HG02642 (cell line): ENCODE measurements at regions not wholly inside any gene's neighbourhood (a gene's known extent, or its start where the extent isn't known, plus 50 kb on each side); places are given as distances from the start of the nearest gene placed in this dataset.
"Not testable (repeated sequence)": the region's sequence is repeated elsewhere in the genome, so short reads cannot be mapped to it uniquely, and the experiment has no call there.

Source experiments
- ATAC-seq: cut with Tn5 transposase; IDR thresholded peaks from one replicate; pipeline ENCODE4 v1.9.1; 2021; ENCODE audit warnings: mild to moderate bottlenecking; ENCODE audit not compliant: unreplicated experiment, poor library complexity

DNA sequence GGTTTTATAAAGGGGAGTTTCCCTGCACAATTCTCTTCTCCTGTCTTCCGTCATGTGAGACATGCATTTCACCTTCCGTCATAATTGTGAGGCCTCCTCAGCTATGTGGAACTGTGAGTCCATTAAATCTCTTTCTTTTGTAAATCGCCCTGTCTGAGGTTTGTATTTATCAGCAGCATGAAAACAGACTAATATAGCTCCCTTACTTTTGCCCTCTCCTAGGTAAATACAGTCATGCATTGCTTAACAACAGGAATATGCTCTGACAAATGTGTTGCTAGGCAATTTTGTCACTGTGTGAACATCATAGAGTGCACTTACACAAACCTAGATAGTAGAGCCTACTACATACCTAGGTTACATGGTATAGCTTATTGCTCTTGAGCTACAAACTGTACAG is 616.8 kb downstream of the RWDD3 start:
- no peak for ATAC-seq

DNA sequence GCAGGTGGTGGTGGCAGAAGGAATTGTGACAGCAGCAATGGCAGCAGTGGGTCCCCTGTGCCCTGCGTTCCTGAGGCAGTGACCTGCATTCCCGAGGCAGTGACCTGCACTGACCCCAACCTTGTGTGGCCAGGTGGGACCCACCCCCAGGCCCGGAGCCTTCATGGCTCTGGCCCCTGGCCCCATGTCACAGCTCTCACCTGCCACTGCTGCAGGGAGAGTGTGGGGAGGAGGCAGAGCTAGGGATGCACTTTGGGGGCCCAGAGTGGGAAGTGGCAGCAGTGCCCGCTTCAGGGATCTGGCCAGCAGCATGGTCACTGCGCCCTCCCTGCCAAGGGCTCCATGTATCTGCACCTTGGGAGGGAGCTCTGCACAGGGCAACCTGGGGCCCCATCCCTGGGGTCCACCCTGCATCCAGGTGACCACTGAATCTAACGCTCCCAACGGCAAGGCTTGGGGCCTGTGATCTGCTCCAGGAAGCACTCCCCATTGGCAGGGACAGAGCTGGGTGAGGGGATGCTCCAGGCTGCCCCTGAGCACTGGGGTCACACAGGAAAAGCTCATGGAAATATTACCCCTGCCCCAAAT is 618.6 kb downstream of the RWDD3 start:
- no peak for ATAC-seq

DNA sequence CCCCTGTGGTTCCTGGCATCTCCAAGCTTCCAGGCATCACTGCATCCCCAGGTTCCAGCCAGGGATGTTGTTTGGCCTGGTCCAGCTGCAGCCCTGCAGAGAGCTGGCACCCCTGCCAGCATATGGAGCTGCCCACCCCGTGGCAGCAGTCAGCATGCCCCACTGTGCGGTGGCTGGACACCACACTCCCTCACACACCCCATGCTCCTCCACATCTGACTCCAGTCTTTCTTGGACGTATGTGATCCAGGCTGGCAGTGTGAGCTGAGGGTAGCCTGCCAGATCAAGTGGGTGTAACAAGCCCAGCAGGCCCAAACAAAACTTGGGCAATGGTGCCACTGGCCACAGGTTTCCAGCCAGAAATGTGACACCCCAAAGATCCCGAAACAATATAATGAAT is 620.4 kb downstream of the RWDD3 start:
- ATAC-seq: no peak

DNA sequence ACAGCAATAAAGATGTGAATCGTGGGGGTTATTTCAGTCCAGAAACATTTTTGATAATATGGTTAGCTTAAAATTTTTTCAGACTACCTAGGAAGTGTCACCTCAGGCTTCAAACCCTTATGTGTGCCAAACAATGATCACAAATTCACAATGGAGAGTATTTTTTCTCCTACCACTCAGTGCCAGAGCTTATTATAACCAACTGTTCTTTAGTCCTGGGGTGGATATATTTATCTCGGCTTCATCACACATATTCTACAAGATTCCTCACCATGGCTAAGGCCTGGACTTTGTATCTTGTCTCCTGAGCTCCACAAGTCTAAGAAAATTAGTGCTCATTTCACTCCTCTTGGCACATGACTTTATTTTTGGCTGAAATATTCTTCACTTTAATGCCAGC is 629.1 kb downstream of the RWDD3 start:
- no peak for ATAC-seq

DNA sequence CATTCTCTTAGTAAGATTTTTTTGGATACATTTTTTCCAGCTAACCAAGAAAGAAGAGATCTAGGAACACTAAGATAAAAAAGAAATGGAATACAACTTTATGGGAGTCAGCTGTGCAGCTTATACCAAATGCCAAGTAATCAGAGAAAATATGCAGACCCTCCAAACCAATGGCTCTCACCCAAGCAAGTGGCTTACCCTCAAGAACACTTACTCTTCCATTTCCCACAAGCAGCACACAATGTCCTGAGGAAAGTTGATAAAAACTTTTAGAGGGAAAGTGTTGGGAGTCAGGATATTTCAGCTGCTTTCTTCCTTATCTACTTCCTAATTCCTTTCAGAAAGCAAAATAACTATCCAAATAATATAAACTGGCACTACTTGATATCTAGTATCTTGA is 631.8 kb downstream of the RWDD3 start:
- ATAC-seq: no peak

DNA sequence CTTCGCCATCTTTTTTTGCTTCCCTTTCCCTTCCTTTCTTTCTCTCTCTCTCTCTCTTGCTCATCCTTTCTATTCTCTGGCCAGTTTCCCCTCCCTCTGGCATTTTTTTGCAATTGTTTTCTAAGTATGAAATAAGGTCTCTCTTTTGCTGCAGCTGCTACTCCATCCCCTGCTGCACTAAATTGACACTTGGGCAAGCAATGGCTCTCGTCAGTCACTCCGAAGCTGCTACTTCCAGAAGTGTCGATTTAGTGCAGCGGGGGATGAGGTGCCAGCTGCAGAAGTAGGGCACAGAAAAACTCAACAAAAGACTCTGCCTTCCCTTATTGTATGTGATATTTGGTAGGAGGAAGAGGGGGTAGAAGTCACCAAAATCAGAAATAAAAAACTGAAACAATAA is 642.3 kb downstream of the RWDD3 start:
- ATAC-seq: no peak

DNA sequence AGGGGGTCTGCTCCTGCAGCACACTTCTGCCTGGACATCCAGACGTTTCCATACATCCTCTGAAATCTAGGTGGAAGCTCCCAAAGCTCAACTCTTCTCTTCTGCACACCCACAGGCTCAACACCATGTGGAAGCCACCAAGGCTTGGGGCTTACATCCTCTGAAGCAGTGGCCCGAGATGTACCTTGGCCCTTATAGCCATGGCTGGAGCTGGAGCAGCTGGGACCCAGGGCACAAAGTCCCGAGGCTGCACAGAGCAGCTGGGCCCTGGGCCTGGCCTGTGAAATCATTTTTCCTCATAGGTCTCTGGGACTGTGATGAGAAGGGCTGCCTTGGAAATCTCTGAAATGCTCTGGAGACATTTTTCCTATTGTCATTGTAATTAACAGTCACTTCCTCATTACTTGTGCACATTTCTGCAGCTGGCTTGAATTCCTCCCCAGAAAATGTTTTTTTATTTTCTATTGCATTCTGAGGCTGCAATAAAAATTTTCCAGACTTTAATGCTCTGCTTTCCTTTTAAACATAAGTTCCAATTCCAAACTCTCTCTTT is 645.6 kb downstream of the RWDD3 start:
- no peak for ATAC-seq

DNA sequence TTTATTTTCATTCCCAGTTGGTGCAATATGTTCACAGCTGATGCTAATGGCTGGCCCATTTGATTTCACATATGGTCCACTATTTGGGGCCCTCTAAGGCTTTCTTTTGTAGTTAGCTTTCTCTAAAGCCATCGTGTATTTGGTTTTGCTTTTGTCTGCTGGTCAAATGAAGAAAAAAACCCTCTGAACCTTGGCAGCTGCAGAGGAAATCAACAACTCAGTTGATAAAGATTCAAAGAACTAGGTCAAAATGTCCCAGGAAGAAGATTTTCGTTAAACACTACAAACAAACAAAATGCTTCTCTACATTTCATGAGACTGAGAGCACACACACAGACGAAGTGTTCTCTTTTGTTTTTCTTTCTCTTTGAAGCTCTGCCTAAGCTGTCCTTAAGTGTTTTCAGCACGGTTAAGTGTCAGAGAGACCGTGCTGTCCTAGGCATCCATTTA is 655.0 kb downstream of the RWDD3 start:
- ATAC-seq: no peak

DNA sequence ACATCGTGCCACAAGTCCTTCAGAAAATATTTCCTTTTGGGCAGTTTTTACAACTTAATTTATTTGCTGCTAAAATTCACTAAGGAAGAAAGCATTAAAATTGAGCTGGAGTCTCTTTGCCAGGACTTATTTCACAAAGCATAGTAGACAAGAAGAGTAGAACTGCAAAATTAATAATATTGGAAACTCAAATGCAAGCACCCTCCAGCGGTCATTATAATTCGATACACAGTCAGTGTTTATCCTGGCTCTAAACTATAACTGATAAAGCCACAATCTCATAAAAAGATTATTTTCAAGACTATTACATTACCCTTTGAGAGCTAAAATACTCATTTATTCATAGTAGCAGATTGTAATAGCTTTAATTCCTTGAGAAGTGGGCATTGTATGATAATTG is 655.4 kb downstream of the RWDD3 start:
- ATAC-seq: no peak

DNA sequence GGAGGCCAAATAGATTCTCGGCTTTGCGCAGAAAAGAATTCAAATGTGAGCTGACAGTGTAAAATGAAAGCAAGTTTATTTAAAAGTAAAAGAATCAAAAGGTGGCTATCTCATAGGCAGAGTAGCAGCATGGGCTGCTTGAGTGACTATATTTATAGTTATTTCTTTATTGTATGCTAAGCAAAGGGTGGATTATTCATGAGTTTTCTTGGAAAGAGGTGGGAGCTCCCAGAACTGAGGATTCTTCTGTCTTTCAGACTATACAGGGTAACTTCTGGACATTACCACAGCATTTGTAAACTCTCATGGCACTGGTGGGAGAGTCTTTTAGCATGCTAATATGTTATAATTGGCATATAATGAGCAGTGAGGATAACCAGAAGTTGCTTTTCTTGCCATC is 659.9 kb downstream of the RWDD3 start:
- no peak for ATAC-seq

DNA sequence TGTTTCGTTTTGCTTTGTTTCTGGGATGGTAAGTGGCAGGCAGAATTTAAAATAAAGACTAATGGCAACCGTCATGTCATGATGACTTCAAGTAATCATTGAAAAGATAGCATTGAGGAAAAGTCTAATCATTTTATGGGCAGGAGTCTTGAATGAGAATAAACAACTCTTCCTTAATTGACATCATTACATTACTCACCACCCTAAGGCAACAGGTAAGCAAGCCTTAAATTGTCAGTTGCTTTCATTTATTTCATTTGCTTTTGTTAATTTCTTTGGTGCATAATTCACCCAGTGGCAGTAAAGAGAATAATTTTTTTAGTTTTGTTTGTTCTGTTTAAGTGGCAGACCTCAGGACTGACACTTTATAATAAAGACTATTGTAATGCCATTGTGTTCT is 669.0 kb downstream of the RWDD3 start:
- ATAC-seq: no peak

DNA sequence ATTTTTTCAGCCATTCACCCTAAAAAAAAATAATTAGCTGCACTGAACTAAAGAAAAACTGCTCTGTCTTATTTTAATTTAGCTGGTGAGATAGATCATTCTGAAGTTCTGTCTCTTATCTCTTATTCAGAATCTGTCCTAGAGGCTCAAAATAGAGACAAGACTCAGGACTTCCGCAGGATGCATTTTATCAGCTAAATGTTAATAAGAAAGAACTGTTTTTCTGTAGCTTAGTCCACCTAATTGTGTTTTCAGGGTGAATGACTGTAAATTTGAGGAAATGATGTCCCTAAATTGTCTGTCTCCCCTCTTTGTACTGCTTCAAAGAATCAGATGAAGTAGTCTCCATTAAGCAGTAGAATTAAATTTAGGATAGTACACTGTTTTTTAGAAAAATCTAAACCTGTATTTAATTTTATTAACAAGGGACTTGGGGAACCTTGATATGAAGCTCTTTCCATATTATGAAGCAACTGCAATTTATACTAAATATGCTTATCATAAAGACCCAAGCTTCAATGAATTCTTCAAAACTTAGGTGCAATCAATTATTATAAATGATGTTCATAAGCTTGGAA is 671.9 kb downstream of the RWDD3 start:
- ATAC-seq: no peak

DNA sequence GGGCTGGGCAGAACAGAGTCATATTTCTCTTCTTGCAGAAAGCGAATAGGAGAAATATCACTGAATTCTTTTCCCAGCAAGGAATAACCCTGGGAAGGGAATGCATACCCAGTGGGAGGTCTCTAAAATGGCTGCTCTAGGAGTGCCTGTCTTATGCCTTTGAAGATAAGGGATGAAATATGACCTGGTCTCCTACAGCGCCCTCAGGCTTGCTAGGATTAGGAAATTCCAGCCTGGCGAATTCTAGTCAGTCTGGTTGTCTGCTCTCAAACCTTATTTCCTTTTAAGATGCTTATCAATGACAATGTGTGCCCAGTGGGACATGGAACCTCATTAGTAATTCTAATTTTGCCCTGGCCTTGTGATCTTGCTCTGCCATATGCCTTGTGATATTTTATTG is 677.7 kb downstream of the RWDD3 start:
- not testable (repeated sequence) for ATAC-seq

DNA sequence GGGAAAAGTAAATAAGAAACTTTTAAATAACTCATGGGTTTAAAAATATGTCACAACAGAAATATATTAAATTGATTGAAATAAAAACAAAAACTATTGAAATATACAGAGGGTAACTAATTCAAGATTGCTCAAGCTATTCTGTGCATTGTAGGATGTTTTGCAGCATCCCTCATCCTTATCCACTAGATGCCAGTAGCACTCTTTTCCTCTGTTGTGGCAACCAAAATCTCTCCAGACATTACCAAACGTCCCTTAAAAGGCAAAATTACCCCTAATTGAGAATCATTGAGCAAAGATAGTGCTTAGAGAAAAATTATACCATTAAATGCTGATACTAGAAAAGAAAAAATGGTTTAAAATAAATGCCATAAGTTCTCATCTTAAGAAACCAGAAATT is 682.6 kb downstream of the RWDD3 start:
- ATAC-seq: no peak

DNA sequence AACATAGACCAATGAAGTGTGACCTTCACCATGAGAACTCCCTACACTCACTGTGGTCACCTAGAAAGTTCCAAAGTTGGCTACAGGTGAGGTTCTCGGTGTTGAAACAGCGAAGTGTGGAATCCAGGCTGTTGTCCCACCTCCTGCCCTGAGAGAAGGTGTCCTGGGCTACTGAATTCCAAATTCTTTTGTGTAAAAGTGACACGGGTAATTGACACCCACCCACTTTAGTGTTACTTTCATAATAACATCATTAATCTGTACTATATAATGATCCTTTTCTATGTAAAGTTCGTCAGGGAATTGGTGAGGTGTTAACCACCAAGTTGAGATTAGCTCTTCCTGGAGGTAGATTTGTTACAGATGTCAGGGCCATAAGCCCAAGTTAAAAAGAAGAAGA is 690.7 kb downstream of the RWDD3 start:
- no peak for ATAC-seq

DNA sequence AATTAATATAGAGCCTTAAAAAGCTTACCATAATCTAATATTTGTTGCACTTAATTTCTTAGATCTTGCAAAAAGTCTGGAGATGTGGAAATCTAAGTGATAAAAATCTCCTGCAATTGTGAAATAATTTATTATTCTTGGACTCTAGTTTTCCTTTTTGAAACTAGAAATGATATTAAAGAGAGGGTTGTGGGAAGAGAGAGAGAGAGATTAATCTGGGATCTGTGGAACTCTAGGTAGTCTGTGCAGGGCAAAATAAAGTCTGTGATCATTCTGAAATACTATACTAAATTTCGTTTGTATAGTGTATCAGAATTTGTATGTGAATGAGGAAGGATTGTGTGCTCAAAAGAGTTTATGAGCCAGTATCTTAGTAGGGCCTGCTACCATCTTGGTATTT is 692.3 kb downstream of the RWDD3 start:
- ATAC-seq: no peak

DNA sequence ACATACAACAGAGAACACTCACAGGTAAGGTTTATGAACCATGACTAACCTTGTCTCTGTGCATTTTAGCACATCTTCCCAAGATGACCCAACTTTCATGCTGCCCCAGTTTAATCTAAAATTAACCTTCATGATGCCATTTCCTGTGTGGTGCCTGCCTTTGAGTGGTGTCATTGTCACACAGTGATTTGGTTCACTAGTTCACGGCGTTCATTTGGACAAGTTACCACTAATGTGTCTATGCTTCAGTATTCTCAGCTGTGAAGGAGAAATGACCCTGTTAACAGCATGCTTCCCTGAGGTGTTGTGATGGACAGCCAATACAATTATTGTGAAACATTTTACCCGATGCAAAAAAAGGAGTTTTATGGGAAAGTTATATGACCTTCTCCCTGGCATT is 693.1 kb downstream of the RWDD3 start:
- no peak for ATAC-seq

DNA sequence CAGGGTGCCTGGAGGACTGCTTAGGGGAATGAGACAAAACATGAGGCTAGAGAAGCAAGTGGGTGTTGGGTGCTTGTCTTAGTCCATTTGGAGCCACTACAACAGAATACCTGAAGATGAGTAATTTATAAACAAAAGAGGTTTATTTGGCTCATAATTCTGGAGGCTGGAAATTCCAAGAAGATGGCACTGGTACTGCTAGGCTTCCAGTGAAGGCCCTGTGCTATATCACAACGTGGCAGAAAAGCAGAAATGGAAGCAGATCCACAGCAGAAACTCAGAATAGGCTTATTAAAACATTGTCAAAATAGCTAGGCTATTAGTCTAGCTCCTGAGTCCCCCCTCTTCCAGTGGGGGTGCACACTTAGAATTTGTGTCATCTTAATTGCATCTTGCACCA is 701.7 kb downstream of the RWDD3 start:
- no peak for ATAC-seq

DNA sequence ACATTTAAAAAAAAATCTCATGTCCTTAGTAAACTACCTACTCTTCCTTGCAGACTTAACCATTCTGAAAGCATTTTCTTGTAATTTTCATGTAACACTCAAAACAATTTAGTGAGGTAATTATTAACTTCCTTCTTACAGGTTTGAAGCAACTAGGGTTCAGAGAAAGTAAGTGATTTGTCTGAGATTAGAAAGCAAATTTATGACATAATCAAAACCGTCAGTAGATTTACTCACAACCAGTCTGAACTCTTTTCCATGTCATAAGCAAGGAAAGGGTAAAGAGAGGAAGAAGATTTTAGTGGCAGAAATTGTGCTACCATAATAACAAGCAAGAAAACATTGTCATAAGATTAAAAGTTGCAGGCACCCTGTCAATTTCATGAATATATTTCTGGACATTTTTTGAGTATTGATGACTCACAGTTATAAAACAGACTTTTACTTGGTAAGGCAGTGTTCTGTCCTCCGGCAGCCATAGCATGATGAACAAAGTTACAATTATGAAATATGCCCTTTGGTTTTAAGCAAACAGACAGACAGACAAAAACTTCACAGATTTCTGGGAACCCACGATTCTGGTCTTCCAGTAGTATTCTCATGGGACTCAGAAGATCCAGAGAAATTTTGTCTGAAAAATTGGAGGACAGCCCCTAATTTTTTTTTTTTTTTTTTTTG is 707.2 kb downstream of the RWDD3 start:
- no peak for ATAC-seq

DNA sequence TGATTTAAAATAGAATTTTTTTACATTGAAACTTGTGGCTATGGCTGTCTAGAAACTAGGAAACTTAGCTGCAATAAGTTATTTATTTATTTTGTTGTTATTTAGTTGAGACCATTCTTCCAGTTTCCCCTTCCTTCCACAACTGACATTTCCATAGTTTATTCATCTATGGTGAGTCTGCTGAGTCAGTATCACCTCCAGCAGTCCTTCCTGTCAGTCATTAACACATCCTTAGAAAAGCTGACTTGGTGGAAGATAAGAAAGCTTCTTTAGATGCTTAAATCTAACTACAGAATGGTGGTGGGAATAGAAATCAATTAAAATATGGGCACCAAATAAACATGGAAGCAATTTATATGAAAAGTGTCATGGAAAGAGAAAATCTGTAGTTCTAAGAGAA is 714.0 kb downstream of the RWDD3 start:
- ATAC-seq: no peak

DNA sequence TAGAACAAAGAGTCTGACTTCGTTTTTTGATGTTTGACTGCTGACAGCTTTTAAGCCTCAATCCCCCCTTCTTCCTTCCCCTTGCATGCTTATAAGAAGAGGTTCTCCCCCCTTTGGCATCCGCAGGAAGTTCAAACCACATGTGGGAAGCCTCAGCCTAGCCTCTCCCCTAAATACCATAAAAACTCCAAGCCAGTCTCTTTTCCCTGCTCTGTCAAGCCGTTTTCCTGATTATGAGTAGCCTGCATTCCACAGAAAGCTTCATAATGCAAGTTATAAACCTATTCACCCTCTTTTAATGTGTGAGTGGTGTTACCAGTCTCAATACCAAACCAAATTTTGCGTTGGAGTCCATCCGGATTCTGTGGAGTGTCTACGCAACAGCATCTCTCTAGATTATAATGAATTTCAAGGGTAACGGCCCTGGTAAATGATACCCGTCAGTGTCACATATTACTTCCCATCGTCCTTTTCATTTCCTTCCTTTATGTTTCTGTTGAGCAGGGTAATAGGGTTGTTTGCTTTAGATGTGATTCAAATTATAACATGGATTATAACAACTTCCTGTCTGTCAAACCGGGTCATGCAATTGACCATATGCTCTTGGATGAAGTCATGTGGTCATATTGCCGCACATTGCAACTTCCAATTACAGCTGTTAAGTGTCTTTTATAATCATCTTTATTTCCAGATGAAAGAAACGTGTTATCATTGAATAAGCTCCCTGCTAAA is 717.5 kb downstream of the RWDD3 start:
- no peak for ATAC-seq
